ENCODE measurements at regions not wholly inside any gene's neighbourhood (a gene's known extent, or its start where the extent isn't known, plus 50 kb on each side); places are given as distances from the start of the nearest gene placed in this dataset.

GRCh38 chr16:86891121-86891520 lies 312.8 kb downstream of the FOXL1 start:
- no peak for ATAC-seq

- no peak for ATAC-seq
Observed at GRCh38 chr16:86891631-86892030, 313.3 kb downstream of the FOXL1 start.

GRCh38 chr16:86892509-86892908 lies 314.2 kb downstream of the FOXL1 start:
- ATAC-seq: no peak

GRCh38 chr16:86893506-86893905 lies 315.2 kb downstream of the FOXL1 start:
- no peak for ATAC-seq

GRCh38 chr16:86894029-86894567 lies 315.7 kb downstream of the FOXL1 start:
- no peak for ATAC-seq

GRCh38 chr16:86894925-86895324 lies 316.6 kb downstream of the FOXL1 start:
- no peak for ATAC-seq

GRCh38 chr16:86895606-86896005 lies 317.3 kb downstream of the FOXL1 start:
- ATAC-seq: no peak

GRCh38 chr16:86896976-86897375 lies 318.6 kb downstream of the FOXL1 start:
- no peak for ATAC-seq

GRCh38 chr16:86897486-86897885 lies 319.1 kb downstream of the FOXL1 start:
- no peak for ATAC-seq

GRCh38 chr16:86898386-86898785 lies 320.0 kb downstream of the FOXL1 start:
- ATAC-seq: no peak

GRCh38 chr16:86899151-86899550 lies 320.8 kb downstream of the FOXL1 start:
- no peak for ATAC-seq

- ATAC-seq: no peak
Observed at GRCh38 chr16:86899757-86900156, 321.4 kb downstream of the FOXL1 start.

- no peak for ATAC-seq
Observed at GRCh38 chr16:86901483-86901882, 323.1 kb downstream of the FOXL1 start.

GRCh38 chr16:86902656-86903001 lies 324.3 kb downstream of the FOXL1 start:
- ATAC-seq: no peak

- ATAC-seq: no peak
Observed at GRCh38 chr16:86903068-86903467, 324.7 kb downstream of the FOXL1 start.

- no peak for ATAC-seq
Observed at GRCh38 chr16:86905302-86905701, 327.0 kb downstream of the FOXL1 start.

GRCh38 chr16:86906623-86907022 lies 328.3 kb downstream of the FOXL1 start:
- no peak for ATAC-seq

GRCh38 chr16:86909359-86910160 lies 331.2 kb downstream of the FOXL1 start:
- no peak for ATAC-seq

- ATAC-seq: no peak
Observed at GRCh38 chr16:86910161-86910769, 331.9 kb downstream of the FOXL1 start.

GRCh38 chr16:86911437-86911958 lies 333.1 kb downstream of the FOXL1 start:
- ATAC-seq: no peak

- ATAC-seq: no peak
Observed at GRCh38 chr16:86913886-86914285, 335.5 kb downstream of the FOXL1 start.

GRCh38 chr16:86914876-86915717 lies 336.7 kb downstream of the FOXL1 start:
- ATAC-seq: no peak
